Epithelial cell of esophagus (primary cell): ENCODE measurements at regions not wholly inside any gene's neighbourhood (a gene's known extent, or its start where the extent isn't known, plus 50 kb on each side); places are given as distances from the start of the nearest gene placed in this dataset.

ENCODE experiments used
- DNase-seq: peaks from one replicate; pipeline ENCODE4 v3.0.0; 2010; ENCODE audit warnings: low read depth
- H3K4me3 ChIP-seq: 2 replicates; pipeline ENCODE4 v1.5.1; 2011; ENCODE audit warnings: mild to moderate bottlenecking, low read length, control low read depth
- TF ChIP-seq, protein P1 (sequence below): IDR thresholded peaks from 2 replicates; pipeline ENCODE4 v1.5.1; 2011; ENCODE audit warnings: low read depth, mild to moderate bottlenecking, low read length, control low read depth, inconsistent platforms; ENCODE audit not compliant: insufficient read depth; ENCODE audit errors: missing control alignments

DNA sequence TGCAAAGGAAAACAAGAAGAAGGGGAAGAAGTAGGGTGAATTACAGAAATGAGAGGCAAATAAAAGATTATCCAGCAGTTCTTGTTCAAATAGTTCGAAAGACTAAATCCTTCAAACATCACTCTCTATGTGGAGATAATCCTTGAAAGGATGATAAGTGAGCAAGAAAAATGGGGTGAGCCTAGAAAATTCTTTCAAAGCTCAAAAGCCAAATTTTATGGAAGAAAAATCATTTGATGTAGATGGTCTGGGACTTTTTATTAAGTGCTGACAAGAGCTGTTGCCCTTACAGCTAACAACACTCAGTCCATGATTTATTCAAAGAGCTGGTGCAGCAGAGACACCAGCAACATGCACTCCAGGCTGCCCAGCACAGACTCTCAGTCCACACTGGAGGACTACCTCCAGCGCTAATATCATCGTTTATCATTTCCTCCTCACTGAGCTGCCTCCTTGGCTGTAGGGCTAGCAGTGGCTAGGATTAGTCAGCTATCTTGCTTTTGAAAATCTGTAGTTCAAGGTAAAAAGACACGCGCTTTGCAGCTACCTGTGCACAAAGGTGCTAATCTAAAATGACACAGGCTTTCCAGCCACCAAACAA, 264.8 kb upstream of the KIF2A start:
- H3K4me3 ChIP-seq, result no peak overlapping the region
- no peak for DNase-seq
- TF ChIP-seq, protein P1, sequence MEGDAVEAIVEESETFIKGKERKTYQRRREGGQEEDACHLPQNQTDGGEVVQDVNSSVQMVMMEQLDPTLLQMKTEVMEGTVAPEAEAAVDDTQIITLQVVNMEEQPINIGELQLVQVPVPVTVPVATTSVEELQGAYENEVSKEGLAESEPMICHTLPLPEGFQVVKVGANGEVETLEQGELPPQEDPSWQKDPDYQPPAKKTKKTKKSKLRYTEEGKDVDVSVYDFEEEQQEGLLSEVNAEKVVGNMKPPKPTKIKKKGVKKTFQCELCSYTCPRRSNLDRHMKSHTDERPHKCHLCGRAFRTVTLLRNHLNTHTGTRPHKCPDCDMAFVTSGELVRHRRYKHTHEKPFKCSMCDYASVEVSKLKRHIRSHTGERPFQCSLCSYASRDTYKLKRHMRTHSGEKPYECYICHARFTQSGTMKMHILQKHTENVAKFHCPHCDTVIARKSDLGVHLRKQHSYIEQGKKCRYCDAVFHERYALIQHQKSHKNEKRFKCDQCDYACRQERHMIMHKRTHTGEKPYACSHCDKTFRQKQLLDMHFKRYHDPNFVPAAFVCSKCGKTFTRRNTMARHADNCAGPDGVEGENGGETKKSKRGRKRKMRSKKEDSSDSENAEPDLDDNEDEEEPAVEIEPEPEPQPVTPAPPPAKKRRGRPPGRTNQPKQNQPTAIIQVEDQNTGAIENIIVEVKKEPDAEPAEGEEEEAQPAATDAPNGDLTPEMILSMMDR, result no peak

DNA sequence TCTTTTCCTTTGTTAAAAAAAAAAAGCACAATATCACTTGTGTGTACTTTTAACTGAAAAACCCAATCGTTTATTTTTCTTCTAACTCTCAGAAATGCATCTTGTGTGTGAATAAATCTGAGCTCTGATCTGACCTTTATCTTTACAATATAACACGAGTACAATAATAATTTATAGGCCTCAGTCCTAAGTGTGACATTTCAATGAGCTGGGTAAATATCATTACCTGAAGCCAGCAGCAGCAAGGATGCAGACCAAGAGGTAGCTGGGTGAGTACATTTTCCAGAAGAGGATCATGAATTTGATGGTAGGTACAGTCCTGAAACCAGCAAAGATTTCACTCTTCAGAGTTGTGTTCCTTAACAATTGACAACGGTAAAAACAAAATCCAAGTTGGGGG, 264.0 kb upstream of the KIF2A start:
- TF ChIP-seq, protein P1, result no peak
- DNase-seq, result no peak
- no peak overlapping the region for H3K4me3 ChIP-seq

DNA sequence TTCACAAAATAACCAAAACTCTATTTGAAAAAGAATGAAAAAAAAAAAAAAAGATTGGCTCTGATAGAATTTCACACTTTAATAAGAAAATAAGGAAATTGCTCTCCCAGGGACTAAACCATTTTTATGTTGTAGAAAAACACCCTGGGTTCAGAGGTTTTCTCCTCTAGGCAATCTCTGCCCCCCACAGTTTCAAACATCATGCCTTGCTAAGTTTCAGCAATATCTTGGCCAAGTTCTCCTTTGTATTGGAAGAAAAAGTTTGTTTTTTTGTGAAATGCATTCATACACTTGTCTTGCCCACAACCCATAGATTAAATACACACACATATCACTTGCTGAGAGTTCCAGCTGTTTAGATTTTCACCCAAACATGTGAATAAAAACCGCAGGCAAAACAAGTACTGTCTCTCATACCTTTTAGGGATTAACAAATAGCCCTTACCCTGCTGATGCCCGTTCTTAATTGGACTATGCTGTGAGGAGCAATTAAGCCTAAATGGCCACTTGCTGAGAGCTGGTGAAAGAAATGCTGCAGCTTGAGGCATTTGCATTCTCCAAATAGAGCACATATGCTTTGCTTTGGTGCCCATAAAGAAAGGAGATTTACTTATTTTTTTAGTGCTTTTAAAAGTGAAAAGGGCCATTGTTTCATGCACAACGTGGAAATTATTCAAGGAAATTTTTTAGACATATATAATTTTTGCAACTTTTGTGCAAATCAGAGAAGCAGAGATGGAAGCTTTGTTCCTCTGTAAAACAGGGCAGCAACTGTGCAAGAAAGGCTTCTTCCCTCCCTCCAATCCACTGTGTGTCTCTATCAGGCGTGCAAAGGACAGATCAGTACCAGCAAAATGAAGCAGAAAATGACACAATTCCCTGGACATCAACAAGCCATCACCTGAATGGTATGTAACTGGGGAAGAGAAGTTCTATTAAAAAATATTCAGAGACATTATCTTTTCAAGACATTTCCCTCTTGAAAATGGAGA, 262.4 kb upstream of the KIF2A start:
- no peak for DNase-seq
- H3K4me3 ChIP-seq, result no peak overlapping the region
- TF ChIP-seq, protein P1, result no peak

DNA sequence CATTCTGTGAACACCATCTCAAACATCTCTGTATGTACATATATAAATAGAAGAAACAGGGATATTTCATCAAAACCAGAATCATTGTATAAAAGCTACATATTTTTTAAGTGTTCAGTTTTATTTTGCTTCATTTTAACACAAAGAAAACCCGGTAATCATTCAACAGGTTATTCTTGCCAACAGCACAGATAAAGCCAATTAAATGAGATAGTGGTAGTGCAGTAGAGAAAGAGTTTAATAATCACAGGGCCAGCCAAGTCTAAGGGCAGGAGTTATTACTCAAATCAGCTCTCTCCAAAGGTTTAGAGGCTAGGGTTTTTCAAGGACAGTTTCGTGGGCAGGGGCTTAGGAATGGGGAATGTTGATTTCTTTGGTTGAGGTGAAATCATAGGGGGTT, 261.0 kb upstream of the KIF2A start:
- TF ChIP-seq, protein P1, result no peak
- DNase-seq, result no peak
- H3K4me3 ChIP-seq, result no peak overlapping the region

DNA sequence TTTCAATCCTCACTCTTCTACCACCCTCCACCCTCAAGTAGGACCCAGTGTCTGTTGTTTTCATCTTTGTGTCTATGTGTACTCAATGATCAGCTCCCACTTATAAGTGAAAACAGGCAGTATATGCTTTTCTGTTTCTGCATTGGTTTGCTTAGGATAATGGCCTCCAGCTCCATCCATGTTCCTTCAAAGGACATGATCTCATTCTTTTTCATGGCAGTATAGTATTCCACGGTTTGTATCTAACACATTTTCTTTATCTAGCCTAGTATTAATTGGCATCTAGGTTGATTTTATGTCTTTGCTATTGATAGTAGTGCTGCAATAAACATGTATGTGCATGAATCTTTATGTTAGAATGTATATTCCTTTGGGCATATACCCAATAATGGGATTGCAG, 259.8 kb upstream of the KIF2A start:
- no peak overlapping the region for H3K4me3 ChIP-seq
- no peak for DNase-seq
- TF ChIP-seq, protein P1, result no peak

DNA sequence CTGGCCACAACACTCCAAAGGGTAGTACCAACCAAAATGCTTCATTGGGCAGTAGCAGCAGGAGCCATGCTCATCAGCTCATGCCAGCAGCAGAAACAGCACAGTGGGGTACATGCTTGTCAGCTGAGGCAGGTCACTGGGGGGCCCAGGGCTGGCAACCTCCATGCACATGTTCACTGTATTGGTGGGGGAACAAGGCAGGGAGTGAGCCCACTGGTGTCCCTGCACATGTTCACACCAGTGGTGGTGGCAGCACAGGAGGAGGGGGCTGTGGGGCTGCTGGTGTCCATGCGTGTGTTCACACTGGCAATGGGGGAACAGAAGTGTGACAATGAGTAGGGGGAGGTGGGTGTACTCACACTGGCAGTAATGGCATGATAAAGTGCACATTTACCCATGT, 254.3 kb upstream of the KIF2A start:
- no peak overlapping the region for H3K4me3 ChIP-seq
- TF ChIP-seq, protein P1, result no peak
- DNase-seq, result no peak
